ENCODE measurements at regions not wholly inside any gene's neighbourhood (a gene's known extent, or its start where the extent isn't known, plus 50 kb on each side); places are given as distances from the start of the nearest gene placed in this dataset.

- DNase-seq (ENCODE audit: low read depth) = no peak
- H3K4me3 ChIP-seq (ENCODE audit: low read depth, low read length) = no peak overlapping the region
- H3K27me3 ChIP-seq (ENCODE audit: control insufficient read depth, insufficient read depth, low read length) = no peaks in the 10 kb centered on the region
- no peaks in the 10 kb centered on the region for H3K36me3 ChIP-seq (ENCODE audit: control insufficient read depth, insufficient read depth, low read length)
- TF ChIP-seq, protein P1, sequence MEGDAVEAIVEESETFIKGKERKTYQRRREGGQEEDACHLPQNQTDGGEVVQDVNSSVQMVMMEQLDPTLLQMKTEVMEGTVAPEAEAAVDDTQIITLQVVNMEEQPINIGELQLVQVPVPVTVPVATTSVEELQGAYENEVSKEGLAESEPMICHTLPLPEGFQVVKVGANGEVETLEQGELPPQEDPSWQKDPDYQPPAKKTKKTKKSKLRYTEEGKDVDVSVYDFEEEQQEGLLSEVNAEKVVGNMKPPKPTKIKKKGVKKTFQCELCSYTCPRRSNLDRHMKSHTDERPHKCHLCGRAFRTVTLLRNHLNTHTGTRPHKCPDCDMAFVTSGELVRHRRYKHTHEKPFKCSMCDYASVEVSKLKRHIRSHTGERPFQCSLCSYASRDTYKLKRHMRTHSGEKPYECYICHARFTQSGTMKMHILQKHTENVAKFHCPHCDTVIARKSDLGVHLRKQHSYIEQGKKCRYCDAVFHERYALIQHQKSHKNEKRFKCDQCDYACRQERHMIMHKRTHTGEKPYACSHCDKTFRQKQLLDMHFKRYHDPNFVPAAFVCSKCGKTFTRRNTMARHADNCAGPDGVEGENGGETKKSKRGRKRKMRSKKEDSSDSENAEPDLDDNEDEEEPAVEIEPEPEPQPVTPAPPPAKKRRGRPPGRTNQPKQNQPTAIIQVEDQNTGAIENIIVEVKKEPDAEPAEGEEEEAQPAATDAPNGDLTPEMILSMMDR (IDR thresholded peaks at IDR 0.05; ENCODE audit: insufficient read depth, low read length, poor library complexity, severe bottlenecking) = no peak
Observed at GRCh38 chr12:115716551-115716950, 560.9 kb downstream of the MED13L start.

- Histone ChIP-seq H3K4me3 (ENCODE audit: low read depth, low read length) (no peak overlapping the region), H3K27me3 (ENCODE audit: control insufficient read depth, insufficient read depth, low read length) (no peaks in the 10 kb centered on the region), H3K36me3 (ENCODE audit: control insufficient read depth, insufficient read depth, low read length) (no peaks in the 10 kb centered on the region)
- no peak for DNase-seq (ENCODE audit: low read depth)
- TF ChIP-seq, protein P1 (IDR thresholded peaks at IDR 0.05; ENCODE audit: insufficient read depth, low read length, poor library complexity, severe bottlenecking) = no peak
Observed at GRCh38 chr12:115712676-115713075, 564.8 kb downstream of the MED13L start.

DNA sequence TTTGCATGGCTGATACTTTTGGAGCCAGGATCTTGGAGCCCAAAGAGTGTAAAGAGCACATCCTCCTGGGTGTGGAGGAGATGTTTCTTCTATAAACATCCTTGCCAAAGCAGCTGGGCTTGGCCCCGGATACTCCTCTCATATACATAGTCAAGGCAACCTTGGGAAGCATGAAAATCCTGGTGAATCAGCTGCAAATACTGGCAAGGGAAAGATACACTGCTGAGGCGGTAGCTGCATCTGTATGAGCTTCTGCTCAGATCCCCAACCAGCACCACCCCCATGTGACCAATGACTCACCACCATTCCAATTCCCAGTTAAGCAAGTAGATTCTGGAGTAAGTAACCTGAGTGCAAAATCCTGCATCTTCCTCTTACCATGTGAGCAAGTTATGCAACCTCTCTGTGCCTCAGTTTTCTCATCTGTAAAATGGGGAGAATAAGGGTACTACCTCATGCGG lies 567.4 kb downstream of the MED13L start:
- no peaks in the 10 kb centered on the region for H3K36me3 ChIP-seq (ENCODE audit: control insufficient read depth, insufficient read depth, low read length)
- H3K4me3 ChIP-seq (ENCODE audit: low read depth, low read length) = no peak overlapping the region
- H3K27me3 ChIP-seq (ENCODE audit: control insufficient read depth, insufficient read depth, low read length) = no peaks in the 10 kb centered on the region
- DNase-seq (ENCODE audit: low read depth) = no peak
- TF ChIP-seq, protein P1 (IDR thresholded peaks at IDR 0.05; ENCODE audit: insufficient read depth, low read length, poor library complexity, severe bottlenecking) = no peak

DNA sequence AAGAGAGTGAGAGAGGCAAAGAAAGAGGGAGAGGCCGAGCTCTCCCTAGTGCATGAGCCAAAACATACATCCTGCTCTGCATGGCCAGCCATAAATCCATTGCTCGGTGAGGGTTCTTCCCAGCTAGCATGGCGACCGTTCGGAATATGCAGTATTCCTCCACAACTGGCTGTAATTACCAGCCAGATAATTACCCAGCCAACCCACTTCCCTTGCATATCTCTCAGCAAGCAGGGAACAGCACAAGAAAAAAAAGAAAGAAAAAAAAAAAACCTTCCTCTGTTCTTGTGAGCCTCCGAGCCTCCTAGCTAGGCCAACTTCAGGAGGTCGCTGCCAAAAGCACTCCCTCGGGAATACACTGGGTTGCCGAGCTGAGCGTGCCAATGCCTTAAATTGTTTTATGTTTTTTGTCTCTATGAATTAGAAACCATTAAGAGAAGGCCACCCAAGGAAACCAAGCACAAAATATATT lies 567.9 kb downstream of the MED13L start:
- TF ChIP-seq, protein P1 (IDR thresholded peaks at IDR 0.05; ENCODE audit: insufficient read depth, low read length, poor library complexity, severe bottlenecking) = no peak
- Histone ChIP-seq H3K4me3 (ENCODE audit: low read depth, low read length) (no peak overlapping the region), H3K27me3 (ENCODE audit: control insufficient read depth, insufficient read depth, low read length) (no peaks in the 10 kb centered on the region), H3K36me3 (ENCODE audit: control insufficient read depth, insufficient read depth, low read length) (no peaks in the 10 kb centered on the region)
- no peak for DNase-seq (ENCODE audit: low read depth)

GRCh38 chr12:115708801-115709200 lies 568.7 kb downstream of the MED13L start:
- DNase-seq (ENCODE audit: low read depth) = no peak
- Histone ChIP-seq H3K36me3 (ENCODE audit: control insufficient read depth, insufficient read depth, low read length) (no peaks in the 10 kb centered on the region), H3K4me3 (ENCODE audit: low read depth, low read length) (no peak overlapping the region), H3K27me3 (ENCODE audit: control insufficient read depth, insufficient read depth, low read length) (no peaks in the 10 kb centered on the region)
- TF ChIP-seq, protein P1 (IDR thresholded peaks at IDR 0.05; ENCODE audit: insufficient read depth, low read length, poor library complexity, severe bottlenecking) = no peak

DNA sequence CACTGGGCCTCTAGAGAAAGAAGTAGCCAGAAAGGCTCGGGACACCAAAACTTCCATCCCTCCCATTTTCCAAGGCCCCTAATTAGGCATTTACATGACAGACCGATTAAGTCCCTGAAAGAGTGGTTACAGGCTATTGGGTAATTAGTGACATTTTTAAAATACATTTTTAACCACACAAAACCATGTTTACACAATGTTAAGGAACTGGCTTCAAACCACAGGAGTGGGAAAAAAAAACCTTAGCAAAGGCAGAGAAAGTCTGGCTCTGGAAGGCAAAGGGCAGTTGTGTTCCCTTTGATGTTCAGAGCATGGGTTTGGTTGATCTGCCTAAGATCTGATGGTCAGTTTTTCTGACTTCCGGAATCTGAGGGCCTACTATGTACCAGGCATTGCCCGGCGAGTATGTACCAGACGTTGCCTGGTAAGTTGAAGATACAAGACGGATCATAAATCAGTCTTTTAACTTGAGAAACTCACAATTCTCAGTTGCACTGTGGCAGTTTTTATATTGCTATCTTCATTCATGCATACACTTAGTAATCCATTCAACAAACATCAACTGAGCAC lies 576.5 kb downstream of the MED13L start:
- no peak overlapping the region for H3K4me3 ChIP-seq (ENCODE audit: low read depth, low read length)
- no peak for DNase-seq (ENCODE audit: low read depth)
- TF ChIP-seq, protein P1 (IDR thresholded peaks at IDR 0.05; ENCODE audit: insufficient read depth, low read length, poor library complexity, severe bottlenecking) = no peak
- H3K27me3 ChIP-seq (ENCODE audit: control insufficient read depth, insufficient read depth, low read length) = no peaks in the 10 kb centered on the region
- H3K36me3 ChIP-seq (ENCODE audit: control insufficient read depth, insufficient read depth, low read length) = no peaks in the 10 kb centered on the region

All from kidney epithelial cell (primary cell).